CD4-positive, CD25-positive, alpha-beta regulatory T cell (primary cell): ENCODE measurements at regions not wholly inside any gene's neighbourhood (a gene's known extent, or its start where the extent isn't known, plus 50 kb on each side); places are given as distances from the start of the nearest gene placed in this dataset.

Experiments used
- ATAC-seq, 2 donors: fragments of 150-1000 bp; cut with Tn5 transposase; one replicate each; pipeline ENCODE4 v1.10.0; 2021; ENCODE audit warnings: low read depth in 2 of 2, moderate number of reproducible peaks in 2 of 2, moderate library complexity in 1 of 2
- DNase-seq, 3 donors: peaks; one replicate each; pipeline versions ENCODE4 v3.0.0 to v3.0.0-alpha.2; 2012 to 2022; ENCODE audit warnings: mixed read lengths in 1 of 3
- H3K27ac ChIP-seq: one replicate; pipeline ENCODE4 v1.7.0; 2013; ENCODE audit warnings: mild to moderate bottlenecking, low read length; ENCODE audit not compliant: insufficient read depth, poor library complexity, severe bottlenecking
- H3K27me3 ChIP-seq: one replicate; pipeline ENCODE4 v1.7.0; 2013; ENCODE audit warnings: low read length; ENCODE audit not compliant: control insufficient read depth, insufficient read depth
- H3K36me3 ChIP-seq: one replicate; pipeline ENCODE4 v1.7.0; 2013; ENCODE audit warnings: mild to moderate bottlenecking, low read length, moderate library complexity; ENCODE audit not compliant: control insufficient read depth, insufficient read depth
- H3K4me1 ChIP-seq: 2 replicates; pipeline ENCODE4 v1.7.0; 2013; ENCODE audit warnings: mild to moderate bottlenecking, low read length; ENCODE audit not compliant: insufficient read depth, control insufficient read depth, poor library complexity, severe bottlenecking
- H3K4me3 ChIP-seq: one replicate; pipeline ENCODE4 v1.7.0; 2013; ENCODE audit warnings: low read depth, mild to moderate bottlenecking, low read length, moderate library complexity
- H3K9me3 ChIP-seq, 2 experiments: 1 replicate in 1 of 2; 2 replicates in 1 of 2; pipeline ENCODE4 v1.7.0; 2013; ENCODE audit warnings: low read length in 2 of 2, mild to moderate bottlenecking in 1 of 2, moderate library complexity in 1 of 2; ENCODE audit not compliant: control insufficient read depth in 2 of 2
- H3K27ac Mint-ChIP-seq, 3 donors: one replicate each; pipeline ENCODE4 v1.8.0; 2020 to 2022; ENCODE audit warnings: mild to moderate bottlenecking in 3 of 3, mixed read lengths in 3 of 3, moderate library complexity in 2 of 3
- H3K27me3 Mint-ChIP-seq: one replicate; pipeline ENCODE4 v1.8.0; 2022; ENCODE audit warnings: mild to moderate bottlenecking, mixed read lengths
- H3K36me3 Mint-ChIP-seq: one replicate; pipeline ENCODE4 v1.8.0; 2020; ENCODE audit warnings: mixed read lengths
- H3K4me1 Mint-ChIP-seq, 4 donors: one replicate each; pipeline ENCODE4 v1.8.0; 2020 to 2022; ENCODE audit warnings: mixed read lengths in 4 of 4, mild to moderate bottlenecking in 1 of 4
- H3K4me3 Mint-ChIP-seq, 4 donors: one replicate each; pipeline ENCODE4 v1.8.0; 2020 to 2022; ENCODE audit warnings: mild to moderate bottlenecking in 4 of 4, mixed read lengths in 4 of 4, moderate library complexity in 3 of 4
- H3K9me3 Mint-ChIP-seq, 7 donors: one replicate each; pipeline ENCODE4 v1.8.0; 2020 to 2022; ENCODE audit warnings: mixed read lengths in 7 of 7, mild to moderate bottlenecking in 3 of 7, moderate library complexity in 2 of 7

- Histone ChIP-seq H3K27me3 (no peaks in the 10 kb centered on the region), H3K4me1 (no peaks in the 10 kb centered on the region), H3K36me3 (no peaks in the 10 kb centered on the region), H3K9me3 (no peaks in the 10 kb centered on the region), H3K4me3 (no peak overlapping the region), H3K27ac (no peak overlapping the region)
- Mint-ChIP-seq H3K36me3 (no peaks in the 10 kb centered on the region), H3K27me3 (no peaks in the 10 kb centered on the region), H3K27ac (no peak overlapping the region), H3K4me3 (no peak overlapping the region), H3K4me1 (peaks cover 0 to 19% (median 9%) of the 10 kb centered on the region in 4 donors), H3K9me3 (peaks cover 0 to 3% (median 1%) of the 10 kb centered on the region in 7 donors)
- DNase-seq = no peak
- ATAC-seq = no peak
Observed at GRCh38 chr6:101015541-101015940, 134.4 kb upstream of the ASCC3 start.

DNA sequence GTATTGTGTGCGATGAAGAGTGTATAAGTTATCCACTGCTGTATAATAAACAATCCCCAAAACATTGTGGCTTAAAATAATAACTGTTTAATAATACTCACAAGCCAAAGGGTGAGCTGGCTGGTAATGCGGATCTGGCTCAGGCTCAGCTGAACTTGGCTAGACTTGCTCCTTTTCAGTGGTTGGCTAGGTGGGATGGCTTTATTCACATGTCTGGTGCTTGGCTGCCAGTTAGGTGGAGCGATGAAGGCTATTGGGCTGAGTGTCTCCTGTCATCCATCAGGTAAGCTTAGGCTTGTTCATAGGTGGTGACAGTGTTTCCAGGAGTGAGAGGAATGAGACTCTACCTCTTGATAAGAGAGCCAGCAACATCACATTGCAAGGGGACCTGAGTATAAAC lies 135.0 kb upstream of the ASCC3 start:
- Histone ChIP-seq H3K27me3 (no peaks in the 10 kb centered on the region), H3K36me3 (no peaks in the 10 kb centered on the region), H3K4me1 (no peaks in the 10 kb centered on the region), H3K27ac (no peak overlapping the region), H3K9me3 (no peaks in the 10 kb centered on the region), H3K4me3 (no peak overlapping the region)
- no peak for ATAC-seq
- no peaks in the 10 kb centered on the region for H3K27me3 Mint-ChIP-seq
- DNase-seq = no peak
- no peaks in the 10 kb centered on the region for H3K36me3 Mint-ChIP-seq
- H3K27ac Mint-ChIP-seq = no peak overlapping the region
- peaks cover 0 to 13% (median 6%) of the 10 kb centered on the region in 4 donors for H3K4me1 Mint-ChIP-seq
- H3K9me3 Mint-ChIP-seq = peaks cover 0 to 3% (median 0%) of the 10 kb centered on the region in 7 donors
- no peak overlapping the region for H3K4me3 Mint-ChIP-seq

DNA sequence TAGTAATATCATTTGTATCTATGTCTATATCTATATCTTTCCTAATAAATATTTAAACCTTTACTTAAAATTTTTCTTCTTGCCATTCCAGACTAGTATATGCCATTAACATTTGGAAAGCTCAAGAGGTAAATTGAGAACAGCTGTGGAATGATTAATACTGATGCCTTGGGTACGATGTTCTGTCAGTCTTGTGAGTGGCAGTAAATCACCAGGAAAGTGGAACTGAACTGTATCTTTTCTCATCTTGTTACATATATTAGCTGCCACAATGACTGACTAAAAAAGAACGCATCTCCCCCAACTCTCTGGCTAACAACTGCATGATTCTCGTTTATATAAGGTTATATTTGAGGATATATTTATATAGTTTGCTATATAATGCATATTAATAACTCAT lies 137.0 kb upstream of the ASCC3 start:
- peaks cover 0 to 5% (median 0%) of the 10 kb centered on the region in 7 donors for H3K9me3 Mint-ChIP-seq
- DNase-seq (no peak), ATAC-seq (no peak)
- H3K9me3 ChIP-seq = no peaks in the 10 kb centered on the region
- H3K27me3 Mint-ChIP-seq = no peaks in the 10 kb centered on the region
- H3K27ac Mint-ChIP-seq = no peak overlapping the region
- no peaks in the 10 kb centered on the region for H3K4me1 Mint-ChIP-seq
- H3K4me3 Mint-ChIP-seq = no peak overlapping the region
- H3K4me3 ChIP-seq = no peak overlapping the region
- no peaks in the 10 kb centered on the region for H3K36me3 Mint-ChIP-seq
- H3K36me3 ChIP-seq = no peaks in the 10 kb centered on the region
- H3K27ac ChIP-seq = no peak overlapping the region
- no peaks in the 10 kb centered on the region for H3K4me1 ChIP-seq
- no peaks in the 10 kb centered on the region for H3K27me3 ChIP-seq

DNA sequence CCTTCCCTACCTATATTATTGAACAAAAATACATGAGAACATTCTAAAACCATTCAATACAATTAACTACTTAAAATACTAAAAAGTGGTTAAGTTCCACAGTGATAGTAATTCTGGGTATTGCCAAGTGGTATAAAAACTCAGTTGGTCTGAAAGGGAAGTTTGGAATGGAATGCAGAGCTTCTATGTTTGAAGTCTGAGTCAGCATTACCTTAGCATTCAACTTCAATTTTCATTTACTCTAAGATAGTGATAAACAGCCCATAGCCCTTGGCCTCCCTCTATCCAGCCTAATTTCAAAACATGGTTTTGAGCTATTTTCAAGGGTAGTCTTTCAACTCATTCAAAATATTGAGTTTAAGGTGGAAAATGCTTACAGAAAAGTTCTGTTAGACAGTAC lies 140.4 kb upstream of the ASCC3 start:
- Mint-ChIP-seq H3K27me3 (no peaks in the 10 kb centered on the region), H3K4me1 (no peaks in the 10 kb centered on the region), H3K4me3 (no peak overlapping the region), H3K9me3 (peaks cover 0 to 5% (median 0%) of the 10 kb centered on the region in 7 donors), H3K36me3 (no peaks in the 10 kb centered on the region), H3K27ac (no peak overlapping the region)
- H3K27ac ChIP-seq = no peak overlapping the region
- ATAC-seq = no peak
- DNase-seq = no peak
- H3K4me1 ChIP-seq = no peaks in the 10 kb centered on the region
- no peaks in the 10 kb centered on the region for H3K27me3 ChIP-seq
- H3K36me3 ChIP-seq = no peaks in the 10 kb centered on the region
- no peaks in the 10 kb centered on the region for H3K9me3 ChIP-seq
- no peak overlapping the region for H3K4me3 ChIP-seq

DNA sequence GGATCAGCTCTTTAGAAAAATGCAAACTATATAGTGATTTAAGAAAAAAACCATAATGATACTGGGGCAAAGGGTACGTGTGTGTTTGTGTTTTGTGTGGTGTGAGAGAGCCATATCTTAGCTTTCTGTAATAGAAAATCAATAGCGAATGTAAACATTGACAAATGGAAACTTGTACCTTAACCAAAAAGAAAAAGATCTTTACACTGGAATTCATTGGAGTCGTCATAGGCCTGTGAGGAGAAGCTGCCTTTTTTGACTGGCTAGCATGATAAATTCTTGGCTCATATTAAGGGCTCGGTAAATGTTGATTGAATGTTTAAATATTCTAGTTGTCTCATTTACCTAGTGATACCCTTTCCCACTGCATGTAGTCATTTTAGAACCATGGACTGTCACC lies 161.8 kb upstream of the ASCC3 start:
- DNase-seq (no peak), ATAC-seq (no peak)
- H3K4me1 Mint-ChIP-seq = no peaks in the 10 kb centered on the region
- Histone ChIP-seq H3K4me3 (no peak overlapping the region), H3K4me1 (no peaks in the 10 kb centered on the region), H3K36me3 (no peaks in the 10 kb centered on the region), H3K27ac (no peak overlapping the region), H3K9me3 (no peaks in the 10 kb centered on the region), H3K27me3 (no peaks in the 10 kb centered on the region)
- no peaks in the 10 kb centered on the region for H3K36me3 Mint-ChIP-seq
- peaks cover 0 to 4% (median 2%) of the 10 kb centered on the region in 7 donors for H3K9me3 Mint-ChIP-seq
- no peak overlapping the region for H3K27ac Mint-ChIP-seq
- no peak overlapping the region for H3K4me3 Mint-ChIP-seq
- no peaks in the 10 kb centered on the region for H3K27me3 Mint-ChIP-seq

DNA sequence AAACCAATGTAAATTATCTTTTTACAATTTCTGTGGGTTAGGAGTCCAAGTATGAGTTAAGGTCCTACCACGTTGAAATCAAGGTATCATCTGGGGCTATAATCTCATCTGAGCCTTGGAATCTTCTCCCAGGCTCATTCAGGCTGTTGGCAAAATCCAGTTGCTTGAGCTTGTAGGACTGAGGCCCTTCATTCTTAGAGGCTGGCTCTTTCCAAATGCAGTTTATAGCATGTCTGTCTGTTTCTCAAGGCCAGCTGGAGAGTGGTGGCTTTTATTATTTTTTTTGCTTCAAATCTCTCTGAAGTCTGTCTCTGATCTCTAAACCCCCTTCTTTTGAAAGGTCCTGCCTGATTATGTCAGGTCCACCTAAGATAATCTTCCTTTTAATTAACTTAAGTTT lies 177.2 kb upstream of the ASCC3 start:
- Histone ChIP-seq H3K9me3 (no peaks in the 10 kb centered on the region), H3K27me3 (peaks cover 2% of the 10 kb centered on the region), H3K4me1 (no peaks in the 10 kb centered on the region), H3K4me3 (no peak overlapping the region), H3K36me3 (no peaks in the 10 kb centered on the region), H3K27ac (no peak overlapping the region)
- H3K4me3 Mint-ChIP-seq = no peak overlapping the region
- peaks cover 0 to 12% (median 1%) of the 10 kb centered on the region in 7 donors for H3K9me3 Mint-ChIP-seq
- no peaks in the 10 kb centered on the region for H3K4me1 Mint-ChIP-seq
- ATAC-seq (no peak), DNase-seq (no peak)
- no peak overlapping the region for H3K27ac Mint-ChIP-seq
- H3K27me3 Mint-ChIP-seq = peaks cover 4% of the 10 kb centered on the region
- no peaks in the 10 kb centered on the region for H3K36me3 Mint-ChIP-seq

- Histone ChIP-seq H3K9me3 (no peaks in the 10 kb centered on the region), H3K4me1 (no peaks in the 10 kb centered on the region), H3K27me3 (no peaks in the 10 kb centered on the region), H3K36me3 (no peaks in the 10 kb centered on the region), H3K4me3 (no peak overlapping the region), H3K27ac (no peak overlapping the region)
- Mint-ChIP-seq H3K4me1 (no peaks in the 10 kb centered on the region), H3K36me3 (peaks cover 4% of the 10 kb centered on the region), H3K27me3 (no peaks in the 10 kb centered on the region), H3K4me3 (no peak overlapping the region), H3K27ac (no peak overlapping the region), H3K9me3 (peaks cover 4 to 32% (median 9%) of the 10 kb centered on the region in 7 donors)
- ATAC-seq (no peak), DNase-seq (no peak)
Observed at GRCh38 chr6:101066481-101066880, 185.4 kb upstream of the ASCC3 start.

DNA sequence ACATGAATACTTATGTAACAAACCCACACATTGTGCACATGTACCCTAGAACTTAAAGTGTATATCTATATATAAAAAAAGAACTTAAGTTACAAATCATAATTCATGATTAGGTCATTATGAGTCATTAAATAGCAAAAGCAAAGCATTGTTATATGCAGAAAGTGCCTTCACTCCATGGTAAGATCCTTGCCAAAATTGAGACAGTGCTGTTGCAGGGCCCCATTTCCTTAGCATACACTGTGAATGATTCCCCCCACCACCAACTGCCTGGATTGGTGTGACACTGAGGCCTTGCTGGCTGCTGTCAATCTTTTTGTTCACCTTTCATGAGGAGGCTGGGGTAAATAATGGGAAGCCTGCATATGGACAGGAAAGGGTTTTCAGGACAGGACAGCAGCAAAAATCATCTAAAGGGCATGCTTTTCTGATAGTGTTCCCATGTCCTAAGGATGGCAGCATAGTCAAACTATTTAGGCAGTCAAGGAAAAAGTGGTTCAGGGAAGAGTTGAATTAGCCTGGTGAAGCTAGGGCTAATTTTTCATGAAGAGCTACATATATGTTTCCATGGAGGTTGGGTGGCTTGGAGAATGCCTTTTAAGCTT lies 188.2 kb upstream of the ASCC3 start:
- no peak overlapping the region for H3K27ac Mint-ChIP-seq
- Histone ChIP-seq H3K4me1 (no peaks in the 10 kb centered on the region), H3K9me3 (no peaks in the 10 kb centered on the region), H3K27me3 (no peaks in the 10 kb centered on the region), H3K27ac (no peak overlapping the region), H3K4me3 (no peak overlapping the region), H3K36me3 (no peaks in the 10 kb centered on the region)
- no peaks in the 10 kb centered on the region for H3K27me3 Mint-ChIP-seq
- peaks cover 4 to 35% (median 8%) of the 10 kb centered on the region in 7 donors for H3K9me3 Mint-ChIP-seq
- no peaks in the 10 kb centered on the region for H3K4me1 Mint-ChIP-seq
- DNase-seq (no peak), ATAC-seq (no peak)
- H3K36me3 Mint-ChIP-seq = peaks cover 4% of the 10 kb centered on the region
- H3K4me3 Mint-ChIP-seq = no peak overlapping the region
